Omental fat pad (tissue), 3 donors: ENCODE measurements at regions not wholly inside any gene's neighbourhood (a gene's known extent, or its start where the extent isn't known, plus 50 kb on each side); places are given as distances from the start of the nearest gene placed in this dataset.
"Not testable (repeated sequence)": the region's sequence is repeated elsewhere in the genome, so short reads cannot be mapped to it uniquely, and the experiment has no call there.

Experiments used
- ATAC-seq: fragments of 150-250 bp; one replicate; pipeline ENCODE4 v1.9.1; 2016; ENCODE audit warnings: mild to moderate bottlenecking, moderate library complexity; ENCODE audit not compliant: low FRiP score
- DNase-seq: peaks from one replicate; pipeline ENCODE4 v3.0.0-alpha.2; 2019; ENCODE audit warnings: low spot score
- TF ChIP-seq, protein P1 (sequence below), 3 donors: fragments of 450-650 bp; IDR thresholded peaks; one replicate each; pipeline ENCODE4 v1.5.1; 2016 to 2017; ENCODE audit warnings: antibody characterized with exemption in 3 of 3, mild to moderate bottlenecking in 3 of 3, moderate library complexity in 2 of 3

DNA sequence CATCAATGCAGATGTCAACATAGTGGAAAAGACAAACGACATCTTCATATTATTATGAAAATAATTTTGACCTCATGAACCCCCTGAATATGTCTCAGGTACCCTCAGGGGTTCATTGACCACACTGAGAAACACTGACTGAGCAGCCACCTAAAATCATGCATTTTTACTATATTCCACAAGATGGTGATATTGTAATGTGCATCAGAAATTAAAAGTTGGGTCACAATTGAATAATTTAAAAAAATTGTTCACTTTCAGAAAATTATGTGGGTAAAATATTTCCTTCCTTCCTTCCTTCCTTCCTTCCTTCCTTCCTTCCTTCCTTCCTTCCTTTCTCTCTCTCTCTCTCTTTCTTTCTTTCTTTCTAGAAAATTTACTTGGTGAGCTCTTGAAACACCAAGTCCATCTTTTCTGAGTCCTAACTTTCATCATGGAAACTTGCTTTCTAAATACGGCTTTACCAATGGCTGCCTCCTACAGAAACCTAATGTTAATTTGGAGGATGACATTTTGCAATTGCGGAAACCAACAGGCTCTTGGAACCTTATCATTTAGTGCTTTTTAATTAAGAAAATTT is 103.6 kb downstream of the RTL3 start:
- TF ChIP-seq, protein P1, sequence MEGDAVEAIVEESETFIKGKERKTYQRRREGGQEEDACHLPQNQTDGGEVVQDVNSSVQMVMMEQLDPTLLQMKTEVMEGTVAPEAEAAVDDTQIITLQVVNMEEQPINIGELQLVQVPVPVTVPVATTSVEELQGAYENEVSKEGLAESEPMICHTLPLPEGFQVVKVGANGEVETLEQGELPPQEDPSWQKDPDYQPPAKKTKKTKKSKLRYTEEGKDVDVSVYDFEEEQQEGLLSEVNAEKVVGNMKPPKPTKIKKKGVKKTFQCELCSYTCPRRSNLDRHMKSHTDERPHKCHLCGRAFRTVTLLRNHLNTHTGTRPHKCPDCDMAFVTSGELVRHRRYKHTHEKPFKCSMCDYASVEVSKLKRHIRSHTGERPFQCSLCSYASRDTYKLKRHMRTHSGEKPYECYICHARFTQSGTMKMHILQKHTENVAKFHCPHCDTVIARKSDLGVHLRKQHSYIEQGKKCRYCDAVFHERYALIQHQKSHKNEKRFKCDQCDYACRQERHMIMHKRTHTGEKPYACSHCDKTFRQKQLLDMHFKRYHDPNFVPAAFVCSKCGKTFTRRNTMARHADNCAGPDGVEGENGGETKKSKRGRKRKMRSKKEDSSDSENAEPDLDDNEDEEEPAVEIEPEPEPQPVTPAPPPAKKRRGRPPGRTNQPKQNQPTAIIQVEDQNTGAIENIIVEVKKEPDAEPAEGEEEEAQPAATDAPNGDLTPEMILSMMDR (IDR thresholded peaks at IDR 0.05), result no peak
- DNase-seq (no peak), ATAC-seq (no peak)

DNA sequence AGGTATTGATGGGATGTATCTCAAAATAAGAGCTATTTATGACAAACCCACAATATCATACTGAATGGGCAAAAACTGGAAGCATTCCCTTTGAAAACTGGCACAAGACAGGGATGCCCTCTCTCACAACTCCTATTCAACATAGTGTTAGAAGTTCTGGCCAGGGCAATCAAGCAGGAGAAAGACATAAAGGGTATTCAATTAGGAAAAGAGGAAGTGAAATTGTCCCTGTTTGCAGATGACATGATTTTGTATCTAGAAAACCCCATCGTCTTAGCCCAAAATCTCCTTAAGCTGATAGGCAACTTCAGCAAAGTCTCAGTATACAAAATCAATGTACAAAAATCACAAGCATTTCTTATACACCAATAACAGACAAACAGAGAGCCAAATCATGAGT is 106.5 kb downstream of the RTL3 start:
- DNase-seq, ATAC-seq: not testable (repeated sequence)

DNA sequence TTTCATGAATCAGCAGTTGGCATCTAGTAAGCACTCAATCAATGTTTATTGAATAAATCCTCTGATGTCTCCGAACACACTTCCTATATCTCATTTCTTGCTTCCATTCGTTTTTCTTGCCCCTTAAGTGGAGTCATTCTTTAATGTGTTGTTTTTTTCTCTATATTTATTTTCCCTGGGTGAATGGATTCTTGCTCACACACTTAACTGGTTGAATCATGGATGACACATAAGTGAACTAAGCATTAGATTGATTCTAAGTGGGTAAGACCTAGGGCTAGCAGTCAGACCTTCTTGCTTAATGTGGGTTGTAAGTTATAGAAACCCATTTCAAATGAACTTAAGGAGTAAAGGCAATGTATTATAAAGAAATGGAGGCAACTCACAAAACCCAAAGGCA is 111.1 kb downstream of the RTL3 start:
- TF ChIP-seq, protein P1 (IDR thresholded peaks at IDR 0.05), result no peak
- DNase-seq (no peak), ATAC-seq (no peak)

DNA sequence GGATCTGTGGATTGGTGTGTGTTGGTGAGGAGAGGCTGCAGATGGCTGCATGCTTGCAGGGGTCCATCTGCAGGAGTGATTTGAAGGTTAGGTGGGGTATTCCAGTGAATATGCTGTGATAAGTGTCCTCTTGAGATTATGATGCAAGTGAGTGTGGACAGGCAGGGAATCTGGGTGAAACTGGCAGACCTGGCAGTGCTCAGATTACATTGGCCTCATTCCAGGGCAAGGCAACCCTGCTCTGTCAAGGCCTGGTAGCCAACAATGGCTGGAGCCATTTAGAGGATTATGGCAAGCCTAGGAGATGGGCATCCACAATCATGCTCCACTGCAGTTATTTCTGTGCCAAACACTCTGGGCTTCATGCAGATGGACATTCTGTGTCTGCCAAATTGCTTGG is 113.9 kb downstream of the RTL3 start:
- ATAC-seq (no peak), DNase-seq (no peak)
- TF ChIP-seq, protein P1 (IDR thresholded peaks at IDR 0.05), result no peak

DNA sequence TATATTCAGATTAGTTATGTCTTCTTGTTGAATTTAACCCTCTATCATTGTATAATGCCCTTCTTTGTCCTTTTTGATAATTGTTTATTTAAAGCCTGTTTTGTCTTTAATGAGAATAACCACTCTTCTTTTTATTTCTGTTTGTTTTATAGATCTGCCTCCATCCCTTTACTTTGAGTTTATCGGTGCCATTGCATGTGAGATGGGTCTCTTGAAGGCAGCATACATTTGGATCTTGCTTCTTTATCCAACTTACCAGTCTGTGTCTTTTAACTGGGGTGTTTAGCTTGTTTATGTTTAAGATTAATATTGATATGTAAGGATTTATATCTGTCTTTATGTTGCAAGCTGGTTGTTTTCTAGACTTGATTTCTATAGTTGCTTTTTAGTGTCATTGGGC is 115.8 kb downstream of the RTL3 start:
- ATAC-seq, result no peak
- TF ChIP-seq, protein P1 (IDR thresholded peaks at IDR 0.05), result no peak
- no peak for DNase-seq

DNA sequence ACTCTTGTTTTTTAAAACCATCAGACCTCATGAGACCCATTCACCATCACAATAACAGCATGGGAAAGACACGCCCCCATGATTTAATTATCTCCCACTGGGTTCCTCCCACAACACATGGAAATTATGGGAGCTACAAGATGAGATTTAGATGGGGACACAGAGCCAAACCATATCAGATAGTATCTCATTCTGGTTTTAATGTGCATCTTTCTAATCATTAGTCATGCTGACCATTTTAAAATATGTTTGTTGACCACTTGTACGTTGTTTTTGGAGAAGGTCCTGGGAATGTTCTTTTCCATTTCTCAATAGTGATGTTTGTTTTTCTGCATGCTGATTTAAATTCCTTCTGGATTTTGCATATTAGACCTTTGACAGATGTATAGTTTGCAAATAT is 119.0 kb downstream of the RTL3 start:
- ATAC-seq (no peak), DNase-seq (no peak)
- TF ChIP-seq, protein P1 (IDR thresholded peaks at IDR 0.05), result no peak

DNA sequence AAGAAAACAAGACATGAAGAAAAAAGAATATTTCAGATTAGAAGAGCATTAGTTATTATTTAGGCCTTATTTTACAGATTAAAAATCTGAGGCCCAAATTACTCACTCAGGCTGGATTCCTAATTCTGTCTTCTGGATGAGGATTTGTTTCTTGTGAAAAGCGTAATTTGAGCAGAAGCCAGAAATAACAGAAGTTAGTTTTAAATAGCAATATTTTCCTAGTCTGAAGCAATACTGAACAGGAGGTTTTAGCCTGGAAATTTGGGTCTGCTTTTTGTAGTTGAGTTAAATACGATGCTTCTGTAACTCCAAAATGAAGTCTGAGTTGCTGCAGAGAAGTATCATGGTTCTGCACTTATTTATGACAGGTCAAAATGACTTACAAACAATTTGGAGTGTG is 124.9 kb downstream of the RTL3 start:
- ATAC-seq (no peak), DNase-seq (no peak)
- TF ChIP-seq, protein P1 (IDR thresholded peaks at IDR 0.05), result no peak

DNA sequence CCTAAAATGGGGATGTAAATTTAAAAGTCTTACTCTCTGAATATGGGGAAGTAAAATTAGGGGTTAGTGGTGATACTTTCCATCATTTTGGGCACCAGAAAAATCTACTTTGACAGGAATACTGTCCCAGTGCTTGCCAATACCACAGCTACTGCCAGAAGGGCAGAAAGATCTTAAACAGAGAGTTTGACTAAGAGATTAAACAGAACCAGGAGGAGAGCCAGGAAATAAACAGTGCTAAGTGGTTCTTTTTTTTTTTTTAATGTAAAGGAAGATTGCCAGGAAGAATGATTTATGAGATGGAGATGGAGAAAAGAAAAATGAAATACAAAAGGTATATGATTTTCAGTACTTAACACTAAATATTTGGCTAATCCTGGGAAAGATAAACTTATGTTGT is 126.8 kb downstream of the RTL3 start:
- ATAC-seq (no peak), DNase-seq (no peak)
- TF ChIP-seq, protein P1 (IDR thresholded peaks at IDR 0.05), result no peak
